ENCODE measurements at regions not wholly inside any gene's neighbourhood (a gene's known extent, or its start where the extent isn't known, plus 50 kb on each side); places are given as distances from the start of the nearest gene placed in this dataset.
A peak's percentile ranks its signal among the peaks of the same experiment; 100 is the strongest.

DNA sequence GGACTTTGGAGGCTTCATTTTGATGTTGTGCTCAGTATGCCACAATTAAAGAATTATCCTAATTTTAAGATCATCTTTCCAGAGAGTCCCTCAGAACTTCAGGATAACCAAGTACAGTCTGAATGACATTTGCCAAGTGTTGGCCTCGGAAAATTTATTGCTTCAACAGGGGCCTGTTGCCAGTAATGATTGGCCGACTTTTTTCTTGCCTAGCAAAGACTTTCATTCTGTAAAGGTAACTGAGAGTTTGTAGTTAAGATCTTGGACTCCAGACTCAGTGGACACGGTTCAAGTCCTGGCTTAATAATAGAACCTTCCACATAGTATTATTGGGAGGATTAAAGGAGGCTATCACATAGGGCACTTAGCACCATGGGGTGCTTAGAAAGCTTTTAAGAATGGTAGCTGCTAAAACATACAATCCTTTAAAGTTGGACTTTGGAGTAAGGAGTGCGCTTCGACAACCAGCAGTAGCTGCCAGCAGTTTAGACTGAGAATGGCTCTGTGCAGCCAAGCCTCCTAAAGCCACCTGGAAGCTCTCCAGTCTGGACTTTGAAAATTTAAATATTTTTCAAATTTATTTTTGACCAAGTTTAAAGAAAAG, 90.0 kb downstream of the PLCE1 start:
- Mint-ChIP-seq H3K4me3 (ENCODE audit: unreplicated experiment) (no peak overlapping the region), H3K4me1 (ENCODE audit: low read depth, unreplicated experiment) (peaks cover 3% of the 10 kb centered on the region), H3K27me3 (ENCODE audit: low read depth, unreplicated experiment) (peaks cover under 1% of the 10 kb centered on the region), H3K9me3 (ENCODE audit: unreplicated experiment) (peaks cover 7% of the 10 kb centered on the region), H3K36me3 (ENCODE audit: low read depth, unreplicated experiment) (no peaks in the 10 kb centered on the region), H3K27ac (ENCODE audit: unreplicated experiment) (no peak overlapping the region)
- Histone ChIP-seq H3K4me1 (ENCODE audit: insufficient read depth, low read length) (no peaks in the 10 kb centered on the region), H3K9me3 (ENCODE audit: insufficient read depth, low read depth, low read length) (no peaks in the 10 kb centered on the region), H3K27me3 (ENCODE audit: insufficient read depth, low read length) (no peaks in the 10 kb centered on the region), H3K4me2 (ENCODE audit: low read length) (no peak overlapping the region), H3K36me3 (ENCODE audit: insufficient read depth, low read length) (no peaks in the 10 kb centered on the region), H3K27ac (ENCODE audit: low read depth, low read length) (no peak overlapping the region), H2AFZ (ENCODE audit: low read depth, low read length) (no peak overlapping the region), H3K9ac (ENCODE audit: low read length) (no peak overlapping the region), H3K4me3 (ENCODE audit: insufficient read depth, low read depth, low read length) (no peak overlapping the region), H3K79me2 (ENCODE audit: insufficient read depth, low read length) (no peaks in the 10 kb centered on the region), H4K20me1 (ENCODE audit: insufficient read depth, low read length) (no peaks in the 10 kb centered on the region)
- DNase-seq (ENCODE audit: low read depth) (no peak), FAIRE-seq (no peak)
- TF ChIP-seq EZH2 (IDR thresholded peaks at IDR 0.05; ENCODE audit: insufficient read depth, low read length) (no peak), CTCF (IDR thresholded peaks at IDR 0.05; ENCODE audit: insufficient read depth, low read depth, low read length) (no peak)

DNA sequence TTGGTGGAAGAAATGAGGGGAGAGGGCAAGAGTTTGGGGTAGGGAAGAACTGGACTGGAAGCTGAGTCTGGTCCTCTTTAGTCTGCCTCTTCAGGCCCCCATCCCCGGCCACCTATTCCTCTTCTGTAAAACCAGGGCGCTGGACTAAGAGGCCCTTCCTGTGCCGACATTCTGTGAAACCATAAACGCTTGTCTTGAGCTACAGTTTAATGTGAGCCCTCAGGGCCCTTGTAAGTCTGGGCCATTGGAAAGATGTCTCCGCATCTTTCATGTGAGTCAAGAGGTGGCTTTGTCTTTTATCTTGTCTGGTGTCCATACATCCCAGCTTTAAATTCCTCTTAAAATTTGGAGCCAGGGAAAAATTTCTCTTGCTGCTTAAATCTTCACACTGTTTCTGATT, 90.6 kb downstream of the PLCE1 start:
- Histone ChIP-seq H3K4me3 (ENCODE audit: insufficient read depth, low read depth, low read length) (no peak overlapping the region), H3K4me1 (ENCODE audit: insufficient read depth, low read length) (no peaks in the 10 kb centered on the region), H3K9me3 (ENCODE audit: insufficient read depth, low read depth, low read length) (no peaks in the 10 kb centered on the region), H3K36me3 (ENCODE audit: insufficient read depth, low read length) (no peaks in the 10 kb centered on the region), H3K79me2 (ENCODE audit: insufficient read depth, low read length) (no peaks in the 10 kb centered on the region), H3K27ac (ENCODE audit: low read depth, low read length) (no peak overlapping the region), H2AFZ (ENCODE audit: low read depth, low read length) (no peak overlapping the region), H3K4me2 (ENCODE audit: low read length) (no peak overlapping the region), H4K20me1 (ENCODE audit: insufficient read depth, low read length) (no peaks in the 10 kb centered on the region), H3K27me3 (ENCODE audit: insufficient read depth, low read length) (no peaks in the 10 kb centered on the region), H3K9ac (ENCODE audit: low read length) (no peak overlapping the region)
- H3K36me3 Mint-ChIP-seq (ENCODE audit: low read depth, unreplicated experiment): no peaks in the 10 kb centered on the region
- TF ChIP-seq EZH2 (IDR thresholded peaks at IDR 0.05; ENCODE audit: insufficient read depth, low read length) (no peak), CTCF (IDR thresholded peaks at IDR 0.05; ENCODE audit: insufficient read depth, low read depth, low read length) (no peak)
- peaks cover 3% of the 10 kb centered on the region for H3K4me1 Mint-ChIP-seq (ENCODE audit: low read depth, unreplicated experiment)
- DNase-seq (ENCODE audit: low read depth): no peak
- H3K27ac Mint-ChIP-seq (ENCODE audit: unreplicated experiment): no peak overlapping the region
- H3K9me3 Mint-ChIP-seq (ENCODE audit: unreplicated experiment): peaks cover 7% of the 10 kb centered on the region
- peaks cover 2% of the 10 kb centered on the region for H3K27me3 Mint-ChIP-seq (ENCODE audit: low read depth, unreplicated experiment)
- no peak for FAIRE-seq
- no peak overlapping the region for H3K4me3 Mint-ChIP-seq (ENCODE audit: unreplicated experiment)

GRCh38 chr10:94085288-94085687, 91.6 kb downstream of the PLCE1 start:
- DNase-seq (ENCODE audit: low read depth) (peak; percentile 6), FAIRE-seq (no peak)
- Mint-ChIP-seq H3K27ac (ENCODE audit: unreplicated experiment) (no peak overlapping the region), H3K9me3 (ENCODE audit: unreplicated experiment) (peaks cover 4% of the 10 kb centered on the region), H3K27me3 (ENCODE audit: low read depth, unreplicated experiment) (peaks cover 2% of the 10 kb centered on the region), H3K36me3 (ENCODE audit: low read depth, unreplicated experiment) (no peaks in the 10 kb centered on the region), H3K4me1 (ENCODE audit: low read depth, unreplicated experiment) (peaks cover 3% of the 10 kb centered on the region), H3K4me3 (ENCODE audit: unreplicated experiment) (no peak overlapping the region)
- Histone ChIP-seq H4K20me1 (ENCODE audit: insufficient read depth, low read length) (no peaks in the 10 kb centered on the region), H3K9ac (ENCODE audit: low read length) (no peak overlapping the region), H3K4me2 (ENCODE audit: low read length) (no peak overlapping the region), H3K27ac (ENCODE audit: low read depth, low read length) (no peak overlapping the region), H3K27me3 (ENCODE audit: insufficient read depth, low read length) (no peaks in the 10 kb centered on the region), H3K4me3 (ENCODE audit: insufficient read depth, low read depth, low read length) (no peak overlapping the region), H3K79me2 (ENCODE audit: insufficient read depth, low read length) (no peaks in the 10 kb centered on the region), H3K4me1 (ENCODE audit: insufficient read depth, low read length) (no peaks in the 10 kb centered on the region), H2AFZ (ENCODE audit: low read depth, low read length) (no peak overlapping the region), H3K36me3 (ENCODE audit: insufficient read depth, low read length) (no peaks in the 10 kb centered on the region), H3K9me3 (ENCODE audit: insufficient read depth, low read depth, low read length) (no peaks in the 10 kb centered on the region)
- TF ChIP-seq EZH2 (IDR thresholded peaks at IDR 0.05; ENCODE audit: insufficient read depth, low read length) (no peak), CTCF (IDR thresholded peaks at IDR 0.05; ENCODE audit: insufficient read depth, low read depth, low read length) (no peak)
